ENCODE measurements at regions not wholly inside any gene's neighbourhood (a gene's known extent, or its start where the extent isn't known, plus 50 kb on each side); places are given as distances from the start of the nearest gene placed in this dataset.

GRCh38 chr5:29796013-29796412, 1397.5 kb upstream of the CDH6 start:
- H3K27me3 ChIP-seq = no peaks in the 10 kb centered on the region
- no peak overlapping the region for H3K27ac ChIP-seq
- H3K9me3 ChIP-seq = no peaks in the 10 kb centered on the region
- H3K36me3 ChIP-seq (replicated peaks in 1 of 2; ENCODE audit: insufficient read depth in 1 of 2, low read depth in 2 of 2) = no peaks in the 10 kb centered on the region
- no peak for DNase-seq
- 76 to 88% methylated on average over 2 of the region's 2 CpGs for WGBS, 2 donors
- ATAC-seq = no peak
- H3K4me1 ChIP-seq = no peaks in the 10 kb centered on the region
- intact Hi-C loops (cut with DNase I) = no loop called here
- no peak overlapping the region for H3K4me3 ChIP-seq
- TF ChIP-seq POLR2A (IDR thresholded peaks at IDR 0.05) = no peak
- no peak for TF ChIP-seq CTCF (IDR thresholded peaks at IDR 0.05)

GRCh38 chr5:29795096-29795652, 1398.3 kb upstream of the CDH6 start:
- Histone ChIP-seq H3K9me3 (no peaks in the 10 kb centered on the region), H3K4me3 (no peak overlapping the region), H3K27ac (no peak overlapping the region), H3K36me3 (replicated peaks in 1 of 2; ENCODE audit: insufficient read depth in 1 of 2, low read depth in 2 of 2) (no peaks in the 10 kb centered on the region), H3K27me3 (no peaks in the 10 kb centered on the region), H3K4me1 (no peaks in the 10 kb centered on the region)
- no peak for ATAC-seq
- TF ChIP-seq CTCF (IDR thresholded peaks at IDR 0.05) = no peak
- TF ChIP-seq POLR2A (IDR thresholded peaks at IDR 0.05) = no peak
- DNase-seq = no peak
- WGBS, 2 donors = 25 to 32% methylated on average over 2 of the region's 2 CpGs
- intact Hi-C loops (cut with DNase I) = no loop called here

DNA sequence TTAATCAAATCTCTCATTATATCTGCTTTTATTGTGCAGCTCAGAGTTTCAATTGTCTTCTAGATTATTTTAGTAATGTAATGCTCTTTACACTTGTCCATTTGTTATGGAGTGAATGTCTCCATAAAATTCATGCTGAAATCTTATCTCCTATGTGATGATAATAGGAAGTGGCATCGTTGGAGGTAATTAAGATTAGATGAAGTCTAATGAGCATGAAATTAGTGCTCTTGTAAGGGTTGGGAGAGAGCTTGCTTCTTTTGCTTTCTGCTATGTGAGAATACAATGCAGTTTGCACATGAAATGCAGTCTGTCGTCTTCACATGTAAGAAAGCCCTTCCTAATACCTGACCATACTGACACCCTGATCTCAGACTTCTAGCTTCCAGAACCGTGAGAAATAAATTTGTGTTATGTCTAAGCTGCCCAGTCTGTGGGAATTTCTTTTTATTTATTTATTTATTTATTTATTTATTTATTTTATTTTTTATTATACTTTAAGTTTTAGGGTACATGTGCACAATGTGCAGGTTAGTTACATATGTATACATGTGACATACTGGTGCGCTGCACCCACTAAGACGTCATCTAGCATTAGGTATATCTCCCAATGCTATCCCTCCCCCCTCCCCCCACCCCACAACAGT, 1399.2 kb upstream of the CDH6 start:
- no peak overlapping the region for H3K27ac ChIP-seq
- TF ChIP-seq POLR2A (IDR thresholded peaks at IDR 0.05) (no peak), CTCF (IDR thresholded peaks at IDR 0.05) (no peak)
- H3K27me3 ChIP-seq = no peaks in the 10 kb centered on the region
- DNase-seq (no peak), ATAC-seq (no peak)
- intact Hi-C loops (cut with DNase I) = no loop called here
- H3K9me3 ChIP-seq = no peaks in the 10 kb centered on the region
- WGBS, 2 donors = 41 to 42% methylated on average over 5 of the region's 5 CpGs
- no peaks in the 10 kb centered on the region for H3K36me3 ChIP-seq (replicated peaks in 1 of 2; ENCODE audit: insufficient read depth in 1 of 2, low read depth in 2 of 2)
- no peaks in the 10 kb centered on the region for H3K4me1 ChIP-seq
- H3K4me3 ChIP-seq = no peak overlapping the region

- no peaks in the 10 kb centered on the region for H3K9me3 ChIP-seq
- TF ChIP-seq CTCF (IDR thresholded peaks at IDR 0.05) (no peak), POLR2A (IDR thresholded peaks at IDR 0.05) (no peak)
- no peaks in the 10 kb centered on the region for H3K36me3 ChIP-seq (replicated peaks in 1 of 2; ENCODE audit: insufficient read depth in 1 of 2, low read depth in 2 of 2)
- no peak overlapping the region for H3K27ac ChIP-seq
- intact Hi-C loops (cut with DNase I) = no loop called here
- H3K4me1 ChIP-seq = no peaks in the 10 kb centered on the region
- ATAC-seq (no peak), DNase-seq (no peak)
- H3K4me3 ChIP-seq = no peak overlapping the region
- no peaks in the 10 kb centered on the region for H3K27me3 ChIP-seq
These were observed 1403.2 kb upstream of the CDH6 start for GRCh38 chr5:29790281-29790680.

DNA sequence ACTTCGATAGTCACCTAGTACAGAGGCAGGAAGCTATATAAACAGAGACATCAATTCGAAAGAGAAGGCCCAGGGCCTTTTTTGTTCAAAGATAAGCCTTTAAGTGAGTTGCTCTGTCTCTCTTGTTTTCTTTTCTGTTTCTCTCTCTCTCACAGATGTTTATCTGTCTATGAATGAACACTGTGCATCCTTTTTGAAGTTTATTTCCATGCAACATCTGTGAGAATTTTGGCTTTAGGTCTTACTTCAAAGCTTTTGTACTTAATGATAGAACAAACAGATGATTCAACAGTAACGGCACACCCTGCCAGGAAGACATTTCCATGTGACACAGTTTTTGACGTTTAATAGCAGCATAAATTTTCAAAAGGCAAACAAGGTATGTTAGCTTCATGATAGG, 1413.1 kb upstream of the CDH6 start:
- ATAC-seq (no peak), DNase-seq (no peak)
- no peaks in the 10 kb centered on the region for H3K36me3 ChIP-seq (replicated peaks in 1 of 2; ENCODE audit: insufficient read depth in 1 of 2, low read depth in 2 of 2)
- TF ChIP-seq CTCF (IDR thresholded peaks at IDR 0.05) = no peak
- H3K4me3 ChIP-seq = no peak overlapping the region
- no peaks in the 10 kb centered on the region for H3K9me3 ChIP-seq
- H3K4me1 ChIP-seq = no peaks in the 10 kb centered on the region
- no peaks in the 10 kb centered on the region for H3K27me3 ChIP-seq
- intact Hi-C loops (cut with DNase I) = no loop called here
- 26 to 30% methylated on average over 4 of the region's 4 CpGs for WGBS, 2 donors
- H3K27ac ChIP-seq = no peak overlapping the region

All from body of pancreas (tissue), 4 donors.